Heart left ventricle (tissue), 13 donors: ENCODE measurements at regions not wholly inside any gene's neighbourhood (a gene's known extent, or its start where the extent isn't known, plus 50 kb on each side); places are given as distances from the start of the nearest gene placed in this dataset.

Experiments
- CTCF ChIP-seq, 12 donors: fragments of 200-600 bp; sonication (generic) in 4 of 12; IDR thresholded peaks; one replicate each; pipeline versions ENCODE4 v1.5.0 to v1.8.0; 2018 to 2022; ENCODE audit warnings: antibody characterized with exemption in 12 of 12, mild to moderate bottlenecking in 5 of 12
- POLR2A ChIP-seq, 2 donors: fragments of 450-650 bp; IDR thresholded peaks; one replicate each; pipeline ENCODE4 v1.6.1; 2017; ENCODE audit warnings: antibody characterized with exemption in 2 of 2, mild to moderate bottlenecking in 2 of 2, moderate library complexity in 2 of 2
- donor health status: ischemic (EF 13 %, LVEDD 7.1; RV severe dilation, severe dysfunction).
- donor health status: DM: no; HTN: yes; CAD: no.
- donor health status: DM: no; HTN: no; CAD: no.
- donor health status: ischemic (EF 25% LVEDD 6.9; RV normal size, moderate dysfunction).
- donor health status: ischemic (EF 25% LVEDD 5.7; RV mildly dilated, moderate dysfunction).
- donor health status: ischemic (EF 35%, LVEDD 5.7; RV mildly dilated, moderate dysfunction).
- donor health status: nonischemic (EF 11% LVEDD 7.7; RV severe dilation, severe dysfunction).
- donor health status: DM: yes; HTN: yes; CAD: no.
- donor health status: PGD.
- donor health status: ischemic (EF 29% LVEDD 5.4; RV normal size, mild dysfunction).
- donor health status: nonischemic (EF 23%, LVEDD 6.1; RV moderate dilation, normal function).

- TF ChIP-seq CTCF (IDR thresholded peaks at IDR 0.05) = no peak
- TF ChIP-seq POLR2A (IDR thresholded peaks at IDR 0.05) = no peak
These were observed 739.3 kb downstream of the COL12A1 start for GRCh38 chr6:74466572-74466971.
